Pancreas (tissue), 10 donors: ENCODE measurements at regions not wholly inside any gene's neighbourhood (a gene's known extent, or its start where the extent isn't known, plus 50 kb on each side); places are given as distances from the start of the nearest gene placed in this dataset.
"Not testable (repeated sequence)": the region's sequence is repeated elsewhere in the genome, so short reads cannot be mapped to it uniquely, and the experiment has no call there.

ENCODE experiments used
- ATAC-seq, 4 donors: fragments of 200-7000 bp; cut with Tn5 transposase; one replicate each; pipeline versions ENCODE4 v1.8.0 to v1.9.1; 2020; ENCODE audit warnings: mild to moderate bottlenecking in 4 of 4, moderate library complexity in 4 of 4
- DNase-seq, 6 donors: peaks; one replicate each; pipeline ENCODE4 v3.0.0-alpha.2; 2020
- FAIRE-seq: peaks from 2 replicates; lab custom pipeline; 2012; peaks lifted over from hg19 to GRCh38; lab: Jason Lieb, UNC
- H3K27ac ChIP-seq, 4 donors: fragments of 200-600 bp; sonication (generic); 1 replicate in 3 of 4; 2 replicates in 1 of 4; pipeline versions ENCODE4 v1.5.0 to v1.8.0; 2020
- H3K27me3 ChIP-seq, 4 donors: fragments of 200-600 bp; one replicate each; pipeline ENCODE4 v1.8.0; 2021
- H3K36me3 ChIP-seq, 3 donors: fragments of 200-600 bp; sonication (generic) in 1 of 3; one replicate each; pipeline versions ENCODE4 v1.5.0 to v1.8.0; 2020 to 2021
- H3K4me1 ChIP-seq, 3 donors: fragments of 200-600 bp; one replicate each; pipeline ENCODE4 v1.8.0; 2021
- H3K4me3 ChIP-seq, 4 donors: fragments of 200-600 bp; sonication (generic) in 2 of 4; one replicate each; pipeline versions ENCODE4 v1.5.0 to v1.8.0; 2020 to 2021
- H3K9me3 ChIP-seq, 4 donors: fragments of 200-600 bp; one replicate each; pipeline ENCODE4 v1.8.0; 2021
- WGBS, 2 donors: extraction: QIAGEN DNeasy Blood & Tissue Kit; methylation state at CpG; one replicate each; pipeline ENCODE4 v1.1.7; 2013; 5-methylcytosine and 5-hydroxymethylcytosine counted together
- intact Hi-C, 3 donors: fragments of 100-400 bp; cut with DNase I; formaldehyde crosslinking; loops; one replicate each; pipeline versions ENCODE4 v1.11.1 to v1.14.2; 2022
- TF ChIP-seq, protein P1 (sequence below), 4 donors: fragments of 200-600 bp; sonication (generic) in 3 of 4; IDR thresholded peaks; one replicate each; pipeline versions ENCODE4 v1.5.0 to v1.8.0; 2021; ENCODE audit warnings: antibody characterized with exemption in 4 of 4
- donor health status: healthy with polysubstance abuse.
- donor health status: DM: no; HTN: no; CAD: no; lungs with moderate emphysema.
- donor health status: DM: no; HTN: no; CAD: no.
- donor health status: control.
- donor health status: control.
- donor health status: Bipolar disorder and iron deficiency.
- donor health status: DM: yes; HTN: yes; CAD: no.
- donor health status: DM: no; HTN: no; CAD: no.
- donor health status: DM: no; HTN: no; CAD: no.
- donor health status: DM: yes; HTN: yes; CAD: no.

DNA sequence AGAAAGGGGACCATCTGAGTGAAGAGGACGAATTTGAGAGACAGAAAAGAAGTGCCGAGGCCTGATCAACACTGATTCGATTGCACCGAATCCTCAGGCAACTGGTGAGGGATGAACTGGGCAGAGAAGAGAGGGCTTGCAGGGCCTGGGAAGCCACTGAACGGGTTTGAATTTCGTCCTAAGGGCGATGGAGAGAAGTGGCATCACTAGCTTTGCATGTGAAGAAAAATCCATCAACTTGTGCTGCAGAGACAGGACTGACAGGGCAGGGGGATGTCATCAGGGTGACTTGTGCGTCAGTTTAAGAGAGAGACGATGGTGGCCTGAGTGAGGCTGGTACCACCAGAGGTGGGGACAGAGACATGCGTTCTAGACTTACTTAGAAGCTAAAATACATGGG, 73.7 kb upstream of the SLC22A23 start:
- DNase-seq (no peak), FAIRE-seq (no peak), ATAC-seq (no peak)
- H3K4me1 ChIP-seq = no peaks in the 10 kb centered on the region
- WGBS, 2 donors = 79 to 82% methylated on average over 10 of the region's 10 CpGs
- no peaks in the 10 kb centered on the region for H3K9me3 ChIP-seq
- H3K27ac ChIP-seq = no peak overlapping the region
- H3K4me3 ChIP-seq = no peak overlapping the region
- intact Hi-C loops = no loop called here
- H3K27me3 ChIP-seq = peaks cover 0 to 1% (median 0%) of the 10 kb centered on the region in 4 donors
- no peaks in the 10 kb centered on the region for H3K36me3 ChIP-seq
- TF ChIP-seq, protein P1, sequence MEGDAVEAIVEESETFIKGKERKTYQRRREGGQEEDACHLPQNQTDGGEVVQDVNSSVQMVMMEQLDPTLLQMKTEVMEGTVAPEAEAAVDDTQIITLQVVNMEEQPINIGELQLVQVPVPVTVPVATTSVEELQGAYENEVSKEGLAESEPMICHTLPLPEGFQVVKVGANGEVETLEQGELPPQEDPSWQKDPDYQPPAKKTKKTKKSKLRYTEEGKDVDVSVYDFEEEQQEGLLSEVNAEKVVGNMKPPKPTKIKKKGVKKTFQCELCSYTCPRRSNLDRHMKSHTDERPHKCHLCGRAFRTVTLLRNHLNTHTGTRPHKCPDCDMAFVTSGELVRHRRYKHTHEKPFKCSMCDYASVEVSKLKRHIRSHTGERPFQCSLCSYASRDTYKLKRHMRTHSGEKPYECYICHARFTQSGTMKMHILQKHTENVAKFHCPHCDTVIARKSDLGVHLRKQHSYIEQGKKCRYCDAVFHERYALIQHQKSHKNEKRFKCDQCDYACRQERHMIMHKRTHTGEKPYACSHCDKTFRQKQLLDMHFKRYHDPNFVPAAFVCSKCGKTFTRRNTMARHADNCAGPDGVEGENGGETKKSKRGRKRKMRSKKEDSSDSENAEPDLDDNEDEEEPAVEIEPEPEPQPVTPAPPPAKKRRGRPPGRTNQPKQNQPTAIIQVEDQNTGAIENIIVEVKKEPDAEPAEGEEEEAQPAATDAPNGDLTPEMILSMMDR (IDR thresholded peaks at IDR 0.05) = no peak

DNA sequence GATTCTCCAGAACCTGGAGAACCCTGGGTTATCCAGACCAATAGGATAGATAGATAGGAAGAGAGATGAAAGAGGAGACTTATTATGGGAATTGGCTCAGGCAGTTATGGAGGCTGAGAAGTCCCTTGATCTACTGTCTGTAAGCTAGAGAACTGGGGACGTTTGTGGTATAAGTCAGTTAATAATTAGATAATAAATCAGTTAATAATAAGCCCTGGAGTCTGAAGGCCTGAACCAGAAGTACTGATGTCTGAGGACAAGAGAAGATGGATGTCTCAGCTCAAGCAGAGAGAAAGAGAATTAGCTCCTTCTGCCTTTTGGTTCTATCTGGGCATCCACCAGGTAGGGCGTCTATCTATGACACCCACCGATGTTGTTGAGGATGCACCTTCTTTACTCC, 72.9 kb upstream of the SLC22A23 start:
- intact Hi-C loops = no loop called here
- H3K36me3 ChIP-seq = no peaks in the 10 kb centered on the region
- no peak overlapping the region for H3K4me3 ChIP-seq
- FAIRE-seq = no peak
- H3K27me3 ChIP-seq = no peaks in the 10 kb centered on the region
- no peak for DNase-seq
- no peak overlapping the region for H3K27ac ChIP-seq
- no peaks in the 10 kb centered on the region for H3K9me3 ChIP-seq
- no peaks in the 10 kb centered on the region for H3K4me1 ChIP-seq
- 69 to 73% methylated on average over 3 of the region's 3 CpGs for WGBS, 2 donors
- no peak for ATAC-seq
- TF ChIP-seq, protein P1 (IDR thresholded peaks at IDR 0.05) = no peak

DNA sequence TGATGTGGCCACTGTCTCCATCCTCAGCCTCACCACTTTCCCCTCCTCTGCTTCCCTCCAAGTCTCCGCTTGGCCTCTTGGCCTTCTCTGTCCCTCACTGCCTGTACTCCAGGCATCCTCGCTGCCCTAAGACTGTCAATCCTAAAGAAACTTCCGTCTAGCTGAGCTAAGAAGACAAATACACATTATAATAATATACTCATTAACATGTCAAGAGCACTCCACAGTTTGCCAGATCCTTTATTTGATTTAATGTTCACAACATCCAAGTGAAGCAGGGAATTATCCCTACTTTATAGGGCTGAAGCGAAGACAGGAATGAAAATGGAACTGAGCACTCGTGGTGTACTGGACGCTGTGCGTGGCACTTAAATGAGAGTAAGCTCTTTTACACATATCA, 72.4 kb upstream of the SLC22A23 start:
- WGBS, 2 donors = 85% methylated on average over 7 of the region's 7 CpGs
- Histone ChIP-seq H3K27me3 (no peaks in the 10 kb centered on the region), H3K9me3 (no peaks in the 10 kb centered on the region), H3K4me3 (no peak overlapping the region), H3K4me1 (no peaks in the 10 kb centered on the region), H3K36me3 (no peaks in the 10 kb centered on the region), H3K27ac (no peak overlapping the region)
- intact Hi-C loops = no loop called here
- no peak for FAIRE-seq
- ATAC-seq = no peak
- DNase-seq = no peak
- TF ChIP-seq, protein P1 (IDR thresholded peaks at IDR 0.05) = no peak

DNA sequence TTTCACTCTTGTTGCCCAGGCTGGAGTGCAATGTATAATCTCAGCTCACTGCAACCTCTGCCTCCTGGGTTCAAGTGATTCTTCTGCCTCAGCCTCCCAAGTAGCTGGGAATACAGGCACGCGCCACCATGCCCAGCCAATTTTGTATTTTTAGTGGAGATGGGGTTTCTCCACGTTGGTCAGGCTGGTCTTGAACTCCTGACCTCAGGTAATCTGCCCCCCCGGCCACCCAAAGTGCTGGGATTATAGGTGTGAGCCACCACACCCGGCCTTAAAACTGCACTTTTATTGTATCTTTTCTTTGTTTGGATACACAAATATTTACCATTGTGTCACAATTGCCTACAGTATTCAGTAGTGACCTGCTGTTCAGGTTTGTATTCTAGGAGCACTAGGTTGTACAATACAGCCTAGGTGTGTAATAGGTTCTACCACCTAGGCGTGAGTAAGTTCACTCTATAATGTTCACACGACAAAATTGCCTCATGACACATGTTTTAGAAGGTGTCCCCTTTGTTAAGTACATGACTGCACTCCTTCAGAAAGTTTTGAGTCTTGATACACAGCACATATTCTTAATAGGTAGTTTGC, 71.3 kb upstream of the SLC22A23 start:
- ATAC-seq, H3K4me1 ChIP-seq, H3K27me3 ChIP-seq, H3K4me3 ChIP-seq, H3K27ac ChIP-seq, DNase-seq, intact Hi-C loops, FAIRE-seq, H3K36me3 ChIP-seq, H3K9me3 ChIP-seq: not testable (repeated sequence)
- WGBS, 2 donors = 77 to 85% methylated on average over 7 of the region's 7 CpGs

DNA sequence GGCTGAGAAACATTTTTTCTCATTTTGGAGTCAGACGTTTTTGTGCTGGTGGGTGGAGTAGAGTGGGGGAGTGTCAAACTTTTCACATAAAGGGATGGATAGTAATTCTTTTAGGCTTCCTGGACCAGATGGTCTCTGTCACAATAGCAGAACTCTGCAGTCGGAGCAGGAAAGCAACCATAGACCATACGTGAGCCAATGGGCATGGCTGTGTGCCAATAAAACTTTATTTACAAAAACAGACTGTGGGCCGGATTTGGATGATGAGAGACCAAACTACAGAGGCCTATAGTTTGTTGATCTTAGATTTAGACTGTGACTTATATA, 70.8 kb upstream of the SLC22A23 start:
- TF ChIP-seq, protein P1 (IDR thresholded peaks at IDR 0.05) = no peak
- Histone ChIP-seq H3K4me1 (no peaks in the 10 kb centered on the region), H3K27me3 (no peaks in the 10 kb centered on the region), H3K36me3 (no peaks in the 10 kb centered on the region), H3K27ac (no peak overlapping the region), H3K4me3 (no peak overlapping the region), H3K9me3 (no peaks in the 10 kb centered on the region)
- no peak for FAIRE-seq
- no peak for DNase-seq
- intact Hi-C loops = no loop called here
- 62 to 64% methylated on average over 4 of the region's 4 CpGs for WGBS, 2 donors
- no peak for ATAC-seq
